HepG2 (cell line): ENCODE measurements at regions not wholly inside any gene's neighbourhood (a gene's known extent, or its start where the extent isn't known, plus 50 kb on each side); places are given as distances from the start of the nearest gene placed in this dataset.

ENCODE experiments used
- ATAC-seq: fragments of 200-7000 bp; cut with Tn5 transposase; 3 replicates; pipeline ENCODE4 v1.9.1; 2020; ENCODE audit warnings: mild to moderate bottlenecking, moderate library complexity
- BruUV-seq: library from RNA; stranded (reverse); fragments of 400-500 nt; replicated peaks from 2 replicates; lab custom pipeline; 2021; lab: Mats Ljungman, UMichigan
- CTCF ChIA-PET: fragments of 300-600 bp; formaldehyde crosslinking; extraction: SDS; loops from one replicate; lab custom pipeline; 2021; ENCODE audit warnings: low total read pairs, inconsistent platforms, low intra/inter-chr PET ratio; lab: Yijun Ruan, JAX
- POLR2A ChIA-PET: fragments of 350-600 bp; sonication (Branson Sonifier 250); formaldehyde crosslinking; loops from one replicate; lab custom pipeline; 2020; ENCODE audit warnings: antibody characterized with exemption, inconsistent platforms; lab: Yijun Ruan, JAX
- DNase-seq: peaks from one replicate; pipeline ENCODE4 v3.0.0-alpha.2; 2015; ENCODE audit warnings: low spot score
- FAIRE-seq: peaks from 3 replicates; lab custom pipeline; 2011; peaks lifted over from hg19 to GRCh38; lab: Jason Lieb, UNC
- H2AFZ ChIP-seq: one replicate; pipeline ENCODE4 v1.6.1; 2011; ENCODE audit warnings: low read length, inconsistent platforms
- H3K27ac ChIP-seq: fragments of 300-600 bp; 3 replicates; pipeline ENCODE4 v1.8.0; 2011; ENCODE audit warnings: mixed run types, mild to moderate bottlenecking, mixed read lengths, low read length, inconsistent platforms; ENCODE audit not compliant: insufficient read depth; ENCODE audit errors: extremely low read length
- H3K27me3 ChIP-seq, 2 experiments: fragments of 200-600 bp in 1 of 2; 2 replicates in 1 of 2; 3 replicates in 1 of 2; pipeline versions ENCODE4 v1.6.0 to v1.8.0; 2011; ENCODE audit warnings: low read length in 2 of 2, mild to moderate bottlenecking in 2 of 2, moderate library complexity in 2 of 2, inconsistent platforms in 1 of 2; ENCODE audit not compliant: insufficient read depth in 2 of 2, control insufficient read depth in 1 of 2
- H3K36me3 ChIP-seq, 2 experiments: fragments of 200-600 bp in 1 of 2; replicated peaks in 1 of 2; 2 replicates in 1 of 2; 3 replicates in 1 of 2; pipeline versions ENCODE4 v1.5.1 to v1.8.0; 2011; ENCODE audit warnings: low read length in 2 of 2, inconsistent platforms in 1 of 2; ENCODE audit not compliant: insufficient read depth in 2 of 2, control insufficient read depth in 1 of 2
- H3K4me1 ChIP-seq: 2 replicates; pipeline ENCODE4 v1.5.1; 2012; ENCODE audit warnings: low read length, inconsistent platforms; ENCODE audit not compliant: insufficient read depth
- H3K4me2 ChIP-seq: 2 replicates; pipeline ENCODE4 v1.6.0; 2011; ENCODE audit warnings: low read depth, low read length, inconsistent platforms
- H3K4me3 ChIP-seq, 3 experiments: fragments of 200-600 bp in 1 of 3; sonication (generic), shearing (Covaris generic) in 1 of 3; replicated peaks in 1 of 3; 2 replicates each; pipeline ENCODE4 v1.5.1; 2011 to 2016; ENCODE audit warnings: low read length in 3 of 3, inconsistent platforms in 2 of 3, low read depth in 2 of 3, mild to moderate bottlenecking in 2 of 3, control low read depth in 1 of 3, mixed read lengths in 1 of 3; ENCODE audit not compliant: insufficient read depth in 1 of 3
- H3K79me2 ChIP-seq: one replicate; pipeline ENCODE4 v1.6.1; 2011; ENCODE audit warnings: low read length, inconsistent platforms; ENCODE audit not compliant: insufficient read depth
- H3K9ac ChIP-seq: 2 replicates; pipeline ENCODE4 v1.6.0; 2011; ENCODE audit warnings: mild to moderate bottlenecking, low read depth, low read length, inconsistent platforms; ENCODE audit not compliant: insufficient read depth
- H3K9me3 ChIP-seq: 2 replicates; pipeline ENCODE4 v1.5.1; 2012; ENCODE audit warnings: mild to moderate bottlenecking, low read length
- H4K20me1 ChIP-seq: 2 replicates; pipeline ENCODE4 v1.6.0; 2011; ENCODE audit warnings: inconsistent platforms, mild to moderate bottlenecking, low read length, moderate library complexity; ENCODE audit not compliant: insufficient read depth
- AKAP8 ChIP-seq: sonication (generic); formaldehyde crosslinking; IDR thresholded peaks from 2 replicates; pipeline ENCODE4 v1.5.1; 2020; ENCODE audit warnings: mild to moderate bottlenecking, missing genetic modification reagents
- CEBPG ChIP-seq: IDR thresholded peaks from 2 replicates; pipeline ENCODE4 v1.6.1; 2016
- CHD4 ChIP-seq: fragments of 200-600 bp; sonication (generic); IDR thresholded peaks from 2 replicates; pipeline ENCODE4 v1.7.0; 2017; ENCODE audit warnings: mild to moderate bottlenecking, low read length, borderline replicate concordance
- KLF13 ChIP-seq: sonication (generic); formaldehyde crosslinking; IDR thresholded peaks from 2 replicates; pipeline ENCODE4 v1.4.0; 2020; ENCODE audit warnings: mild to moderate bottlenecking, missing genetic modification reagents
- MED13 ChIP-seq: sonication (generic); formaldehyde crosslinking; IDR thresholded peaks from 2 replicates; pipeline ENCODE4 v1.5.0; 2020; ENCODE audit warnings: missing genetic modification reagents
- MXI1 ChIP-seq: IDR thresholded peaks from 3 replicates; pipeline ENCODE4 v1.6.1; 2012; ENCODE audit warnings: low read depth, low read length, inconsistent platforms, borderline replicate concordance
- NFE2 ChIP-seq: sonication (generic); formaldehyde crosslinking; IDR thresholded peaks from 2 replicates; pipeline ENCODE4 v1.4.0; 2020; ENCODE audit warnings: missing genetic modification reagents
- PHF8 ChIP-seq: sonication (generic); formaldehyde crosslinking; IDR thresholded peaks from 2 replicates; pipeline ENCODE4 v1.5.0; 2020; ENCODE audit warnings: missing genetic modification reagents
- TBX2 ChIP-seq: sonication (generic); formaldehyde crosslinking; IDR thresholded peaks from 2 replicates; pipeline ENCODE4 v1.5.0; 2020; ENCODE audit warnings: missing genetic modification reagents, mild to moderate bottlenecking, borderline replicate concordance
- ZBTB21 ChIP-seq: sonication (generic); formaldehyde crosslinking; IDR thresholded peaks from 2 replicates; pipeline ENCODE4 v1.4.0; 2020; ENCODE audit warnings: missing genetic modification reagents
- ZBTB8A ChIP-seq: sonication (generic); formaldehyde crosslinking; IDR thresholded peaks from 2 replicates; pipeline ENCODE4 v1.4.0; 2020; ENCODE audit warnings: mild to moderate bottlenecking, low read depth, missing genetic modification reagents, borderline replicate concordance
- ZNF124 ChIP-seq: sonication (generic); formaldehyde crosslinking; IDR thresholded peaks from 2 replicates; pipeline ENCODE4 v1.4.0; 2020; ENCODE audit warnings: missing genetic modification reagents
- ZNF430 ChIP-seq: sonication (generic); formaldehyde crosslinking; IDR thresholded peaks from 2 replicates; pipeline ENCODE4 v1.9.0; 2021; ENCODE audit warnings: mild to moderate bottlenecking, missing genetic modification reagents
- ZNF557 ChIP-seq: sonication (generic); formaldehyde crosslinking; IDR thresholded peaks from 2 replicates; pipeline ENCODE4 v1.4.0; 2020; ENCODE audit warnings: missing genetic modification reagents
- ZSCAN12 ChIP-seq: sonication (generic); formaldehyde crosslinking; IDR thresholded peaks from 2 replicates; pipeline ENCODE4 v1.9.0; 2021; ENCODE audit warnings: mild to moderate bottlenecking, missing genetic modification reagents
- WGBS: methylation state at CpG from one replicate; pipeline ENCODE4 v1.1.6; 2017; ENCODE audit warnings: low lambda C conversion rate; 5-methylcytosine and 5-hydroxymethylcytosine counted together
- in situ Hi-C: cut with HindIII; loops from 2 replicates; pipeline ENCODE4 v1.10.0; 2017; ENCODE audit warnings: low pct_unique_long_range_greater_than_20kb; ENCODE audit not compliant: extremely low pct_ligation_motif_present
- intact Hi-C: fragments of 100-400 bp; cut with micrococcal nuclease; formaldehyde crosslinking; loops from one replicate; pipeline ENCODE4 v1.10.0; 2022; ENCODE audit not compliant: unreplicated experiment

DNA sequence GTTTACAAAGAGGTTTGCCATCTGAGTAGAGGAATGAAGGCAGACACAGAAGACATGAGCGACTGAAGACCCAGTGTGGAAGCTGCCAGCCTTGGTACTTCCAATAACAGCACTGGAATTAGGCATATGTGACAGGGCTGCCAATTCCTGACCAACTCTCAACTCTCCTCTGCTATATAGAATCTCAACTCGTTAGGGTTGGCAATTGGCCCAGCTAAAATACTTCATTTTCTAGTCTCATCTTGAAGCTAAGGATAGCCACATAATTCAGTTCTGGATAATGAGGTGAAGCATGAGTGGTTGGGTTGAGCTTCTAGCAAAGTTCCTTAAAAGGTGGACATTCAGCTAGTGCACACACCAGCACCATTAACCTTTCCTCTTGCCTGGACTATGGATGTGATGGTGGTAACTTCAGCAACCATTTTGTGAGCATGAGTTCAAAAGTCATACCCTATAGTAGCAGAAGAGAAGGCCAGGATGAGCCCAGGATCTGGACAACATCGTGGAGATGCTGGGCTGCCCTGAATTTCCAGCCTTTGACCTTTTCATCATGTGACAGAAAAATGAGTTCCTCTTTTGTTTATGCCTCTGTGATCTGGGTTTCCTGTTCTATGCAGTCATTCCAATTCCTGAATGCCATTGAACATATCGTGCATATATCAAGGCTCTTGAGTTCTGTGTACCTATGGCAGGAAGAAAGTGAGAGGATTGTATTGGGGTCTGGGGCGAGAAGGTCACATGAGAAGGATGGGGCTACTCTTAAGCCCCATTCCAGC lies 68.1 kb upstream of the HAAO start:
- DNase-seq (no peak), ATAC-seq (no peak), FAIRE-seq (no peak)
- Histone ChIP-seq H3K27me3 (peaks cover 2 to 21% of the 10 kb centered on the region in 2 experiments; a peak in 2 of 5 replicates), H3K9ac (no peak overlapping the region), H3K4me3 (no peak overlapping the region), H3K79me2 (no peaks in the 10 kb centered on the region), H4K20me1 (no peaks in the 10 kb centered on the region), H2AFZ (no peak overlapping the region), H3K4me2 (no peak overlapping the region), H3K9me3 (no peaks in the 10 kb centered on the region), H3K36me3 (no peaks in the 10 kb centered on the region), H3K27ac (no peak overlapping the region), H3K4me1 (peaks cover 12% of the 10 kb centered on the region)
- 63% methylated on average over 5 of the region's 5 CpGs for WGBS
- CTCF ChIA-PET: interaction anchor here (1.0 to 1.8 kb wide), 2 partner anchors 31 to 369 kb away, joined by 4 to 5 read pairs; no protein-coding TSS in a partner anchor
- in situ Hi-C loops (no loop called here), intact Hi-C loops (no loop called here)
- TF ChIP-seq ZBTB8A (no peak), MED13 (CRISPR knock-in tag) (no peak), CEBPG (no peak), AKAP8 (CRISPR knock-in tag) (no peak), ZSCAN12 (CRISPR knock-in tag) (no peak), MXI1 (no peak), CHD4 (no peak), KLF13 (no peak), ZNF557 (CRISPR knock-in tag) (no peak), NFE2 (CRISPR knock-in tag) (no peak), PHF8 (CRISPR knock-in tag) (no peak), ZNF430 (CRISPR knock-in tag) (no peak), ZNF124 (no peak), ZBTB21 (no peak), TBX2 (CRISPR knock-in tag) (no peak)
- POLR2A ChIA-PET: interaction anchor here (0.7 to 1.5 kb wide), 3 partner anchors 66 to 115 kb away, joined by 3 to 5 read pairs (median 3); no protein-coding TSS in a partner anchor
- no TSS peak for BruUV-seq
